ENCODE measurements at regions not wholly inside any gene's neighbourhood (a gene's known extent, or its start where the extent isn't known, plus 50 kb on each side); places are given as distances from the start of the nearest gene placed in this dataset.

GRCh38 chr11:19552161-19552560 is 160.5 kb upstream of the NAV2 start:
- H3K27ac ChIP-seq, result no peak overlapping the region
- no peak for TF ChIP-seq CTCF (conservative IDR thresholded peaks at IDR 0.05)

GRCh38 chr11:19551457-19551856 is 161.2 kb upstream of the NAV2 start:
- no peak overlapping the region for H3K27ac ChIP-seq
- no peak for TF ChIP-seq CTCF (conservative IDR thresholded peaks at IDR 0.05)

GRCh38 chr11:19547044-19547443 is 165.6 kb upstream of the NAV2 start:
- no peak overlapping the region for H3K27ac ChIP-seq
- TF ChIP-seq CTCF (conservative IDR thresholded peaks at IDR 0.05), result no peak

GRCh38 chr11:19546325-19546724 is 166.3 kb upstream of the NAV2 start:
- H3K27ac ChIP-seq, result no peak overlapping the region
- no peak for TF ChIP-seq CTCF (conservative IDR thresholded peaks at IDR 0.05)

- no peak for TF ChIP-seq CTCF (conservative IDR thresholded peaks at IDR 0.05)
- no peak overlapping the region for H3K27ac ChIP-seq
Measured at GRCh38 chr11:19541521-19542049, 171.1 kb upstream of the NAV2 start.

GRCh38 chr11:19539861-19540260 is 172.8 kb upstream of the NAV2 start:
- TF ChIP-seq CTCF (conservative IDR thresholded peaks at IDR 0.05), result no peak
- H3K27ac ChIP-seq, result no peak overlapping the region

- H3K27ac ChIP-seq, result no peak overlapping the region
- no peak for TF ChIP-seq CTCF (conservative IDR thresholded peaks at IDR 0.05)
Measured at GRCh38 chr11:19537803-19538453, 174.7 kb upstream of the NAV2 start.
